Spleen (tissue), 11 donors: ENCODE measurements at regions not wholly inside any gene's neighbourhood (a gene's known extent, or its start where the extent isn't known, plus 50 kb on each side); places are given as distances from the start of the nearest gene placed in this dataset.

Experiments
- DNase-seq: peaks from one replicate; pipeline ENCODE4 v3.0.0-alpha.2; 2020
- H3K27ac ChIP-seq, 8 donors: fragments of 200-600 bp; sonication (generic) in 7 of 8; 1 replicate in 4 of 8; 2 replicates in 4 of 8; pipeline versions ENCODE4 v1.5.0 to v1.8.0; 2016 to 2021; ENCODE audit warnings: inconsistent platforms in 4 of 8, mild to moderate bottlenecking in 4 of 8, moderate library complexity in 1 of 8
- H3K27me3 ChIP-seq, 7 donors: fragments of 200-600 bp; sonication (generic) in 6 of 7; replicated peaks in 1 of 7; 1 replicate in 4 of 7; 2 replicates in 3 of 7; pipeline versions ENCODE4 v1.5.0 to v1.8.0; 2016 to 2021; ENCODE audit warnings: inconsistent platforms in 3 of 7, mild to moderate bottlenecking in 1 of 7
- H3K36me3 ChIP-seq, 6 donors: fragments of 200-600 bp; sonication (generic) in 5 of 6; 1 replicate in 4 of 6; 2 replicates in 2 of 6; pipeline versions ENCODE4 v1.5.0 to v1.8.0; 2016 to 2021; ENCODE audit warnings: inconsistent platforms in 2 of 6
- H3K4me1 ChIP-seq, 6 donors: fragments of 200-600 bp; sonication (generic) in 5 of 6; 1 replicate in 3 of 6; 2 replicates in 3 of 6; pipeline versions ENCODE4 v1.5.0 to v1.8.0; 2016 to 2021; ENCODE audit warnings: inconsistent platforms in 3 of 6
- H3K4me3 ChIP-seq, 8 donors: fragments of 200-600 bp; sonication (generic) in 7 of 8; 1 replicate in 4 of 8; 2 replicates in 4 of 8; pipeline versions ENCODE4 v1.5.0 to v1.8.0; 2016 to 2021; ENCODE audit warnings: inconsistent platforms in 4 of 8, mild to moderate bottlenecking in 4 of 8, moderate library complexity in 2 of 8
- H3K9me3 ChIP-seq, 8 donors: fragments of 200-600 bp; sonication (generic) in 7 of 8; 1 replicate in 4 of 8; 2 replicates in 4 of 8; pipeline versions ENCODE4 v1.5.0 to v1.8.0; 2016 to 2021; ENCODE audit warnings: inconsistent platforms in 4 of 8
- CTCF ChIP-seq, 11 experiments: fragments of 200-600 bp in 7 of 11; fragments of 450-650 bp in 4 of 11; sonication (generic) in 4 of 11; IDR thresholded peaks in 8 of 11; conservative IDR thresholded peaks in 3 of 11; 1 replicate in 7 of 11; 2 replicates in 4 of 11; pipeline versions ENCODE4 v1.4.0 to v1.8.0; 2016 to 2021; ENCODE audit warnings: antibody characterized with exemption in 11 of 11, inconsistent platforms in 4 of 11, mild to moderate bottlenecking in 1 of 11
- POLR2A ChIP-seq, 3 donors: fragments of 450-650 bp; IDR thresholded peaks; one replicate each; pipeline ENCODE4 v1.5.1; 2017; ENCODE audit warnings: antibody characterized with exemption in 3 of 3, mild to moderate bottlenecking in 1 of 3
- POLR2AphosphoS5 ChIP-seq, 3 donors: sonication (generic); formaldehyde crosslinking; IDR thresholded peaks; one replicate each; pipeline ENCODE4 v1.5.1; 2017; ENCODE audit warnings: antibody characterized with exemption in 3 of 3
- WGBS, 5 donors: extraction: QIAGEN DNeasy Blood & Tissue Kit in 3 of 5; methylation state at CpG; one replicate each; pipeline versions ENCODE4 v1.1.5 to v1.1.7; 2013 to 2018; 5-methylcytosine and 5-hydroxymethylcytosine counted together
- intact Hi-C: fragments of 100-400 bp; cut with DNase I; formaldehyde crosslinking; loops from one replicate; pipeline ENCODE4 v1.15.0; 2023; ENCODE audit warnings: low total_unique reads
- donor health status: healthy with polysubstance abuse.
- donor health status: DM: no; HTN: no; CAD: no; lungs with moderate emphysema.
- donor health status: DM: no; HTN: no; CAD: no.
- donor health status: Bipolar disorder and iron deficiency.
- donor health status: healthy.
- donor health status: DM: no; HTN: no; CAD: no.
- donor health status: DM: yes; HTN: yes; CAD: no.

GRCh38 chrX:146754268-146754667 is 55.3 kb upstream of the CXorf51B start:
- H3K27ac ChIP-seq = no peak overlapping the region
- no peak overlapping the region for H3K4me3 ChIP-seq
- intact Hi-C loops = no loop called here
- H3K9me3 ChIP-seq = no peaks in the 10 kb centered on the region
- H3K4me1 ChIP-seq = no peaks in the 10 kb centered on the region
- DNase-seq = no peak
- TF ChIP-seq POLR2AphosphoS5 (IDR thresholded peaks at IDR 0.05) (no peak), CTCF (IDR thresholded peaks at IDR 0.05 in 8 of 11, conservative IDR thresholded peaks at IDR 0.05 in 3 of 11) (no peak), POLR2A (IDR thresholded peaks at IDR 0.05) (no peak)
- 19 to 68% (median 56%) methylated on average over 3 of the region's 3 CpGs for WGBS, 5 donors
- no peaks in the 10 kb centered on the region for H3K27me3 ChIP-seq
- H3K36me3 ChIP-seq = no peaks in the 10 kb centered on the region

GRCh38 chrX:146755214-146755613 is 54.4 kb upstream of the CXorf51B start:
- H3K4me1 ChIP-seq = no peaks in the 10 kb centered on the region
- DNase-seq = no peak
- no peaks in the 10 kb centered on the region for H3K27me3 ChIP-seq
- H3K36me3 ChIP-seq = no peaks in the 10 kb centered on the region
- no peak overlapping the region for H3K4me3 ChIP-seq
- 23 to 44% (median 36%) methylated on average over 1 of the region's 1 CpG for WGBS, 5 donors
- H3K27ac ChIP-seq = no peak overlapping the region
- no peaks in the 10 kb centered on the region for H3K9me3 ChIP-seq
- no peak for TF ChIP-seq CTCF (IDR thresholded peaks at IDR 0.05 in 8 of 11, conservative IDR thresholded peaks at IDR 0.05 in 3 of 11)
- TF ChIP-seq POLR2A (IDR thresholded peaks at IDR 0.05) = no peak
- TF ChIP-seq POLR2AphosphoS5 (IDR thresholded peaks at IDR 0.05) = no peak
- intact Hi-C loops = no loop called here
